HG03571 (cell line): ENCODE measurements at regions not wholly inside any gene's neighbourhood (a gene's known extent, or its start where the extent isn't known, plus 50 kb on each side); places are given as distances from the start of the nearest gene placed in this dataset.
"Not testable (repeated sequence)": the region's sequence is repeated elsewhere in the genome, so short reads cannot be mapped to it uniquely, and the experiment has no call there.

Experiments used
- ATAC-seq: cut with Tn5 transposase; IDR thresholded peaks from one replicate; pipeline ENCODE4 v1.9.1; 2021; ENCODE audit not compliant: unreplicated experiment

DNA sequence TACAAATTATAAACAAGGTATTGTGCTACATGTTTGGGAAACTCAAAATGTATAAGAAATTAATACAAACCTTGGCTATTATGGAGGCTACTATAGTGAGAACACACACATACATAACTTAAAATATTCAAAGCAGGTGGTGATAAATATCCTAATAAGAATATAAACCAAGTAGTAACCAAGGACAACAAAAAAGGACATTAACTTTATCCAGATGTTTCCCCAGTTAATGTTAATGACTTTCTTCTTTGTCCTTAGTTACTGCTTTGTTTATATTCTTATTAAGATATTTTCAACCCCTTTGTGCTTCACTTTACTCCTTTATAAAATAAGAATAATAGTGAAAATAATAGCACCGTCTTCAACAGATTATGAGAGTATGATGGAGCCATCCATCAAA lies 241.6 kb downstream of the CALCRL start:
- ATAC-seq, result no peak

DNA sequence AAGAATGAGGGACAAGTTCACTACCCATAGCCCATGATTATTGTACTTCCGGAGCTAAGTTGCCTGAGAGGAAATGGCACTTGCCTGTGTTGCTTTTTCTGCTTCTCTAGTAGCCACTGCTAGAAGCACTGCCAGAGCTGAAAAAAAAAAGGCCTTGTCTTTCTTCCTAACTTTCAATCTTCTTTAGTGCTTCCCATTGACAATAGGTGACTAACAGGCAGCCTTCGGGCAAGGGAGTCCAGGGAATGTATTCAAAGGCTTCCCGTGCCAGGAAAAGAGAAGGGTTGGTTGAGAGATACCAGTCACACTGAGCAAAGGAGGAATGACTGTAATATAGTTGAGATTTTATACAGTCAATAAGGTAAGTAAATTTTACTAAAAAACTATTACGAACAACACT lies 242.0 kb downstream of the CALCRL start:
- no peak for ATAC-seq

DNA sequence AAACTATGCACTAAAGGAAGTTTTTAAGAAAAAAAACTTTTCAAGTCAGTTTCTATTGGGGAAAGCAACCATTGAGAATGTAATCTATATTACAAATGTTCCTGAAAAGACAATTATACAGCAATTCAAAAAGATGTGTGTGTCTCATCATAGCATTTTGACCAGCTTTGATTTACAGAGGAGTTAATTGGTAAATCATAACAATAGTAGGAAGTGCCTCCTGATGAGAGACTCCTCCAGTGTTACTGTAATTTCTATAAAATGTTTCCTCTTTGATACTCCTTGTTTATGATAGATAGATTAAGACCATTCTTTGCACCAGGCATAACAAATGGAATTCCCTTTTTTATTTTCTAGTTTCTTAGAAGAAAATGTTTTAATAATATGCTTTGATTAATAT lies 249.9 kb downstream of the CALCRL start:
- no peak for ATAC-seq

DNA sequence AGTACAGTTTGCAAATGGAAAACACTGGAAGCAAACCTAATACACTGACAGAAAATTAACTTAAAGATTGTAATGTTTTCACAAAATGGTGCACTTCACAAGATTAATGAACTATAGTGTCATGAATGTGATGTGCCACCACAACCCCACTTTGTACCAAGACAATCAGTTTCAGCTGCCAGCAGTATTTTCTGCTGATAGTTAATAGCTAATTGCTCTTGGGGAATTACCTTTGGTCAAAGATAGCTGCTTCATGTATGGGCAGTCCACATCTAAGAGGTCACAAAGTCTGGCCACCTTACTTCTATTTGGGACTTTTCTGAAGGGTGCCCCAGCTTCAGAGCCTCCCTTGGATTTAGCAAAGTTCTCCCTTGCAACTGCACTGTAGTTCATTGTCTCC lies 254.0 kb downstream of the CALCRL start:
- ATAC-seq, result peak; percentile 72

DNA sequence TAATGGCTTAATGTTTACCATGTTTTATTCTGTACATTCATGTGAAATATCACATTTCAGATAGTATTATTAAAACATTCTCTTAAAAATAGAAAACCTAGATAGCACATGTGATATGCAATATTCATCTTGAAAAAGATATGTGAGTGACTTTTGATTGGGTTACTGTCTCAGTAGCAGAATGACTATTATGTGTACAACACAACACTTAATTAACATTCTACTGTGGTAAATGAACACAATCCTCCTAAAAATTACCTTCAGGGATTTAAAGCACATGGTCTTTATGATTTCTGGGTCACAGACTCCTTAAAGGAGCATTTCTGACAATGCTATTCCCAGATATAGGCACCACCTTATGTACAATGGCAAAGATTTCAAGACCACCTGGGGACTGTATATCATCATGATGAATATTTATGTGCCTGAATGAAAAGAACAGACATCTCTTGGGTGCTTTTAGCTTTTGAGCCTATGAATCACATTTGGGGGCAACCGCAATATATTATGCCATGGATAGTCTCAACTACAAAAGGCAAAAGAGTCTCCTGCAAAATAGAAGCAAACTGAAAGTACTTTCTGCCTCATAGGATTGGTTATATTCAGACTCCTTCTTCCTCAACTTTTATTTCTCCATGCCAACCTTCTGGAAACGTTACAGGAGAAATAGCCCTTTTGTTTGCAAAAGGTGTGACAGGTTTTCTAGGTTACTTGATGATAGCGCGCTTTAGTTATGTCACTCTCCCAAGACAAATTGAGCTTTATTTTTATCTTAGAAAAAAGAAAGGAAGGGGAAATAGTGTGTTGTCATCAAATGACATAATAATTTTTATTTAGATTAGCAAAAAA lies 259.0 kb downstream of the CALCRL start:
- ATAC-seq, result no peak

DNA sequence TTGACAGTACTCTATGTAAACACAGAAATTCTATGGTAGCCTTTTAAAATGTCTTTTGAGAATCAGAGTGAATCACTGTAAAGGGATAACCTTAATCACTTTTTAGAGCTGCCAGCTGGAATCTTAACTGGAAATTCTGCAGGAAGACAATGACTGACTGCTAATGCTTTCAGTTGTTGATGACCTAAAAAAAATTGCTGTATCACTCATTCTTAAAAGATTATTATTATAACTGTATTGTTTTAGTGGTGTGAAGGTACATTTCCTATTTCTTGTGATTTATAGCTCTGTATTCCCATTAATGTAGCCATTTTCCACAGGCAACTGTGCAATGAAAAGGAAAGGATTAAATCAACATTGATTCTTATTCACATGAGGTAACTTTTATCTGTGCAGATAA lies 260.5 kb downstream of the CALCRL start:
- no peak for ATAC-seq

DNA sequence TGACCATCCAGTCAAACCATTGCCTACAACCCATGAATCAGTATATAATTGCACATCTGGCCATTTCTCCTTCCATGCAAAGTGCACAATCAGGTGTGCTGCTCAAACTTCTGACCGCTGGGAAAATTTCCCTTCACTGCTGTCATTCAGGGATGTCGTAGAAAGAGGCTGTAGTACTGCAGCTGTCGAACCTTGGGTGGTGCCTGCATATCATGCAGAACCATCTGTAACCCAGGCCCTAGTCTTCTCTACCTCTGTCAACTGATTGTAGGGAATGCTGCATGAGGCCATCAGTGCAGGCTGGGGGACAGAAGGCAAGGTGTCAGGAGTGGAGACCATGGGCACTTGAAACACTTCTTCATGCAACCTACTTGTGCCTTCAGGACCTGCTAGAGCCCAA lies 267.5 kb downstream of the CALCRL start:
- ATAC-seq, result no peak

DNA sequence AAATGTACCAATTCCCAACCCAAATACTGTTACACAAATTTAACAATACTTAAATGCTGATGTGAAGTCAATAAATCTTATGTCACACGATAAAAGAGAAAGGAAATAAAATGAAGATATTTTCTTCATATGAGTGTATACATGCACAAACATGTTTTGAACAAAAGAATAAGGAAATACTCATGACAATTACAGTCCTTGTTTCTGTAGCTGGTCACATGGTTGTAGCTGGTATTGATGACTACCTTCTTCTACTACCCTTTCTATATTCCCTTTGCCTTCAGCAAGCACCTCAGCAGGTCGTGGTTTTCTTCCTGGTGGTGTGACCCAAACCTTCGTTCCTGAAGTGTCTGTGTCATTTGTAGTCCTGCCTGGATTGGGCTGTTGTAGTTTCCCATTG lies 269.2 kb downstream of the CALCRL start:
- ATAC-seq, result not testable (repeated sequence)

DNA sequence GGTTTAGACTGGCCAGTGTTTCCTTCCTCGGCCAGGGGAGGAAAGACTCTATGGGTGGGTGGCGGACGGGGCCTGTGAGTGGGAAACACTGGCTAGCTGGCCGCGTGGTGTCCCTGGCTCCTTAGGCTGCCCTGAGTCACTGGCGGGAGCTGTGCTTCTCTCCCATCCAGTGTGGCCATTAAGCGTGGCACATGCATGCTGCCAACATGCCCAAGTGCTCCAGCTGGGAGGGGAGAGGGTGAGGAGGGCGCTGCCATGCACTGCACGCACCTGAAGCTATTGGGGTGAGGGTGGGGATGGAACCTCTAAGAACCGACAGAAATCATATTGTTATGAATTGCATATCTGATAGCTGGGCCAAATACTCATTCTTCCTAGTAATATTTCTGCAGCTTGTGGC lies 270.8 kb downstream of the CALCRL start:
- ATAC-seq, result no peak

DNA sequence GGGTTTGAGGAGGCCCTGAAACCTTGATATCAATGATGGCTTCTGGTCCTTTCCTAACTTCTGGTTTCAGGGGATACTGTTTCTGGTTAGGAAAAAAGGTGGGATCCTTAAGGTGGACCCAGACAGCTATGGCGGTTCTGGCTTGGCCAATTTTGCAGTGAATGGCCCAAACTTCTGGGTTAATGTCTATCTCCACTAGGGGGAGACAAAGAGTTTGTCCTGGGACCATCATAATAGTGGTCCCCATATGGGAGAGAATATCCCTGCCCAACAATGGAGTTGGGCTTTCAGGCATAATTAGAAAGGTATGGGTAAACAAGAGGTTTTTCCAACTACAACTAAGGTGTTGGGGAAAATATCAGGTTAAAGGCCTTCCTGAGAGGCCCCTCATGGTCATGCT lies 273.5 kb downstream of the CALCRL start:
- no peak for ATAC-seq

DNA sequence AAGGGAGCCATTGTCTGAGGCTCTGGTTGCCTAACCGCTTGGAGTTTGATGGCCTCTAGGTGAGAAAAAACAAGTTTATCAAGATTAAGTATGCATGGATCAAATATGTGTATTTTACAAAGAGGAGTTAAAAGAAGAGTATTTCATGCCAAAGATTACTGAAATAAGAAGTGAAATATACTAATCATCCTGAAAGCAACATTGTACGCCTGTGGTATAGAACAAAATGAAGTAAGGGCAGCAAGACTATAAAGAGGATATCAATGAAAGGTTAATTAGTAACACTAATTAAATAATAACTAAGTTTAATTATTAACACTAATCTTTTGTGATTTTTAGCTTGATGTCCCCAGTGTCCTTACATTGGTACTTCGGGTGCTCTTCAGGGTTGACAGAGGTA lies 276.7 kb downstream of the CALCRL start:
- peak; percentile 52 for ATAC-seq

DNA sequence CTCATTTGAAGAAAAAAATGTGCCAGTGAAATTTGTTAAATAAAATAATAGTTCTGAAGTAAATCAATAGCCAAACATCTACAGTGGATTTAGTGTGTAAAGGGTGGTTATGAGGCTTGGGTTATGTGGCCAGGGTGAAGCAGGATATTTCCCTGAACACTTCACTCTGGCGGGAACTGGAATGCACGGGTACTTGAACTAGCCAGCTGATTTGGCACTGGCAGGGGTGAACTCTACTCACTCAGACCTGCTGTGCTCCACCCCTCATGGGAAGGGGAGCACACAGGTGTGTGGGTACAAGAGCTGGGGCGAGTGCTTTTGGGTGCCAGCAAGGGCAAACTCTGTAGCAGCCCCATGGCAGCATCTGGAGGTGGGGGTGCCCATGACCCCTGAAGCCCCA lies 278.2 kb downstream of the CALCRL start:
- no peak for ATAC-seq

DNA sequence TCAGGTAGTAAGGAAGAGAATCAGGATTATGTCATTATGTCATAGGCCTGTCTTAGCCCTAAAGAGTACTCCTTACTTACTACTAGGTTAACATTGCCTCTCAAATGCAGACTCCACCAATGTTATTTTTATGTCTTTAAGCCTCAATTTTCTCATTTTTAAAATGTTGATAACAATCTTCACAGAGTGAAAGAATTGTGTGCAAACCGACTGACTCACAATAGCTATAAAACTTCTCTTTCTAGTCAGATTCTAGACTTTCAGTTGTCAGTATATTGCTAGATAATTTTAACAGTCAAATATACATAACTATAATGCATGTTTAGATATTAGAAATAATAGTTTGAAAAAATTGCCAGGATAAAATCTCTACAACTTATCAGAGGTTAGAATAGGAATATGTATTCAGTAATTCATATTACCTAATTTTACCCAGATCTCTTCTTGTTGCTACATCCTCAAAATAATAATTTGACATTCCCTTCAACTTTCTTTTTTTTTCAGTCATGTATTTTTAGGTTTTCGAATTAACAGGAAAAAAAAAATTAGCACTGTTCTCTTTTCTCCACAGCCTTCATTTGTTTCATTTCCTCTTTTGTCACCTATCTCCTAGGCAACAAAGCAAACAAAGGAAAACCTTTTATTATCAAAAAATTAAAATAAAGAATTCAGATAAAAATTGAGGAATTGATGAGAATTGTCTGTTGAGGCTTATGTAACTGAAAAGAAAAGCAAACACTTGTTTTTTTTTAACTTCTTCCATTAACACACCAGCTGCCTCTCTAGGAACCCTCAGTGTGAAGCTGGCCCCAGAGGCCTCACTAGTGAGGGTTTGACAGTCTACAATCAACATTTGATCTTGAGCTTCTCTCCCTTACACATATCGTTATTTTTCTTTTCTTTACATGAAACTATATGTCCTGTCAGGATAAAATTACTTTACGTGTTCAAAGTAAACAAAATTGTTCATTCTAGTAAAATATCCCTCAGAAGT lies 279.0 kb downstream of the CALCRL start:
- peak; percentile 58 for ATAC-seq

DNA sequence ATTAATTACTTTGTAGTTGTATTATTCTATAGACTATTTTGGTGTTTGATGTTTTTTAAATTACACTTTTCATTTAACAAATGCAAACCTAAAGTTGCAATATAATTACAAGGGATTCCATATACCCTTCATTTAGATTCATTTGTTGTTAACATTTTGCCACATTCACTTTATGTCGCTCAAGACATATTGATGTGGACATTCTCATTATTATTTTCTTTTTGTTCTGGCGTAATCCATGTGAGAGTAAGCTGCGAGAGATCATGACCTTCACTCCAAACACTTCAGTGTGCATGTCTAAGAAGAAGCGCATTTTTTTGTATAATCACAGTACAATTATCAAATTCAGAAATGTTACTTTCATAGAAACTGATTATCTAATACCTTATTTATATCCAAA lies 280.6 kb downstream of the CALCRL start:
- ATAC-seq, result no peak

DNA sequence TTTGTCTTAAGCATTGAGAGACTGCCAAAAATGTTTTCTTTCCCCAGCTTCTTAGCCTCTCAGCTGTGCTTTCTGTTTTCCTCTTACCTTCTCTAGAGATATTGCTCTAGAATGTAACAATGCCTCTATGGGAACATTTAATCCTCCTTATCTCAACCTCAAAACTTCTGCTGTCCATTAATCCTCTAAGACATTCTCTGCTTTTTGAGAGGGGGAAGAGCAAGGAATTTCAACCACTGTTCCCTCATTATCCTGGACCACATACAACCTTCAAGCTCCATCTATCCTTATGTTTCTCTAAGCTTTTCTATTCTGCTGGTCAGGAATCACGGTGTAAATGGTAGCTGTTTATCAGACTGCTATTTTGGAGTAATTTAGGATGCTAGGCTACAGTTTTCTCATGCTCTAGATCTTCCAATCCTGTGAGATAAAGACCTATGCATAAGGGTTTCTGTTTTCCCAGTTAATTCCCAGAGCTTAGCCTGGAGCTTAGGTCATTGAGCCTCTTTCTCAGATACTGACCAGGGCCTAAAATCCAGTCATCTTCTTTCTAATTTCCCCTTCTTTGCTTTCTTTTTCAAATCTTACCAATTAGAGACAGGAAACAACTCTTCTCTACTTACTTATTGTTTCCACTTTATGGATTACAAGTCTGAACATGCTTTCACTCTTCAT lies 282.0 kb downstream of the CALCRL start:
- no peak for ATAC-seq

DNA sequence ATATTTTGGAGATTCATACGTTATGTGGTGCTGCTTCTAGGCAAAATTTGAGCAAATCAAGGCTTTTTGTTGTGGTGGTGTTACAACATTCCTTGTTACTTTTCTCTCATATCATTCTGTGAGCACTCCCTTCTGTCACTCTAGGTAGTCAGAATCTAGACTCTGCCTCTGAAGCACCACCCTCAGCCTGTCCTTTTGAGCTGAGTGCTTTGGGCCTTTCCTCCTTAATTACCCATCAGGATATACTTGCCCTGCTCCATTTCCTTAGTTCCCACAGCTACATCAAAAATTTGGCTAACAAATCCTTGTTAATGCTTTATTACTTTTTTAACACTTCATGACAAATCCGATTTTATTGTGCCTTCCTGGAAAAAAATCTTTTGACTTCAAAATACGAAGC lies 289.6 kb downstream of the CALCRL start:
- no peak for ATAC-seq

DNA sequence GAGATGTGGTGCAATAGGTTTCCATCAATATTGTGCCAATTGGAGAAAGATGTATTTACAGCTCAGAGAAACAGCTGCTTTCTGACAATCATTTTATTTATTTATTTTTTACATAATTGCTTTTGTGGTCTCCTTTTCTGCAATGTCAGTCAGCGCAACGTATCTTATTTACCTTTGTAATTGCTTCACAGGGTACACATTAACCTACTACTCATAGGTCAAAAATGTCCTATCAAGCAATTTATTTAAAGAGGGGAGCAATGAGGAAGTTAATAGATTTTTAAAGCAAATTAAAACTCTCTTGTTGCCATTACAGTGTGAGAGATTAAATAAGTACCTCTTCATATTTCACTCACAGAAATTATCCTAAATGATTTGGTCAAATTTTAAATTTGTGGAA lies 291.0 kb downstream of the CALCRL start:
- ATAC-seq, result no peak

DNA sequence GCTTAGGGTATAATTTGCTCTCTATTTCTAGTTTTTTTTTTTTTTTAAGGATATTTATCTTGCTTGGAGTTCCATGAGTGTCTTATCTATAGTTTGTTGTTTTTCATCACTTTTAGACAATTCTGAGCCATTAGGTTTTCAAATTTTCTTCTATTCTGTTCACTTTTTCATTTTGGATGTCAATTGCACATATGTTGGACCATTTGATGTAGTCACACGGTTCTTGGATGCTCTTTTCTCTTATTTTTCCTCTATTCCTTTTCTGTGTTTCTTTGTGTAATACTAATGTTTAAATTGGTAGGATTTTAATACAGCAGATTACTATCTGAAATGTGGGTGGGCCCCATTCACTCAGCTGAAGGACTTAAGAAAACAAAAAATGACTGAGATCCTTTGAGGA lies 292.6 kb downstream of the CALCRL start:
- no peak for ATAC-seq

DNA sequence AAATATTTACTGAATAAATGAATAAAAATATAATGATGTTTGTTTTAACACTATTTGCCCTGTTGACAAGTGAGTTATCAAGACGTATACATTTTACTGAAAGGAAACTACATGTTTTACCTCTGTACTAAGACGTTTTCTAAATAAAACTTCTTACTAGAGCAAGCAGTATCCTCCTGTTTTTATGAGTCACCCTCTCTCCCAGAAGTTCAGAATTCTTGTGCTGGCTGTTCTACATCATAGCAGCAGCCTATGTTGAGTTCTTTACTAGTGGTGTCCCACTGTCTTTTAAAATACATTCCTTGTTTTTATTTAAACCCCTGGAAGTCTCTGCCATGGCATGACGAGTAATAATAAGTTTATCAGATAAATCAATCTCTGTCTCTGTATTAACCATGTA lies 297.4 kb downstream of the CALCRL start:
- no peak for ATAC-seq

DNA sequence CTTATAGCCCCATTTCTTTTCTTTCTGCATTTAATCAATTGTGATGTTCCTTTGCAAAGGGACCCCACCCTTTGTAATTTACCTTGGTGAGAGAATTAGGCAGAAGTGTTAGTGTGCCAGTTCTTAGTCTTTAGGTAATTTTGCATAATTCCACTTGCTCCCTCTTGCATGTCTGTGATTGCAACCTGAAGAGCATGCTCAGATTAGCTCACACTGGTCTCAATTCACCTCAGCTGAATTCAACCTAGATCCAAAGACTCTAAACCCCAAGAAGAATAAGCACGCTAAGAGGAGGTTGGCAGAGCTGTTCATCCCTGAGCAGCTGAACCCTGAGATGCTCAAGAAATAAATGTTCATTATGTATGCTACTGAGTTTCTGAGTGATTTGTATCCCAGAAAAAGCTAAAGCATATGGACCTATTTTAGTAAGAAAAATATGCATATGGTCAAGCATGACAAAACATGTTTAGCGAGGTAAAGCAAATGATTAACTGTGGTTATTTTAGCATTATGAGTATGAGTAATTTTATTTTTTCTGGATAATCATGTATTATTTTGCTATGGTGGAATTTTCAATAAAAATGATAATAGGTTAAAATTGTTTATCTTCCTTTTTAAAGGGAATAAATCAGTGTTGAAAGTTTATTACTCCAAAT lies 299.2 kb upstream of the ZSWIM2 start:
- ATAC-seq, result no peak

DNA sequence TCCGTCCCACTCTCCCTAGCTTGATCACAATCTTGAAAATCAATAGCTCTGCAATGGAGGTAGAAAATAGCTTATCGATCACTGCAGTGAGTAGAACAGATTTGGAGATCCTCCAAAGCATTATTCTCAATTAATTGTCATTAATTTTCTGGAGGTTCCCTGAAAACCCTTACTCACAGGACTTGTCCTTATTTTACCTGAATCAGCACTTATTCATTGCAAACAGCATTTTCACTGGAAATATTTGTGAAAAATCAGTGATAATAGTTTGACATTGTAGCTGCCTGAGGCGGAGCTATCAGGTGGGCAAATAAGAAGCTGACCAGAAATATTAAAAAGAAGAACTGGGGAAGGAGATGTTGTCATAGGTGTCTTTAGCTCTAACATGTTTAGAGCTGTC lies 294.6 kb upstream of the ZSWIM2 start:
- ATAC-seq, result no peak
